GM12865 (cell line): ENCODE measurements at regions not wholly inside any gene's neighbourhood (a gene's known extent, or its start where the extent isn't known, plus 50 kb on each side); places are given as distances from the start of the nearest gene placed in this dataset.

ENCODE experiments used
- DNase-seq: peaks from one replicate; pipeline ENCODE4 v3.0.0; 2010; ENCODE audit warnings: low read depth
- H3K4me3 ChIP-seq: 2 replicates; pipeline ENCODE4 v1.5.1; 2011; ENCODE audit warnings: mild to moderate bottlenecking, low read depth, low read length, control low read depth
- CTCF ChIP-seq: IDR thresholded peaks from 2 replicates; pipeline ENCODE4 v1.5.1; 2011; ENCODE audit warnings: low read length, control low read depth, low read depth, inconsistent platforms; ENCODE audit not compliant: insufficient read depth; ENCODE audit errors: missing control alignments

GRCh38 chrX:10021461-10022272 is 54.5 kb downstream of the CLDN34 start:
- H3K4me3 ChIP-seq = no peak overlapping the region
- no peak for TF ChIP-seq CTCF

GRCh38 chrX:10022273-10022541 is 55.0 kb downstream of the CLDN34 start:
- no peak for TF ChIP-seq CTCF
- no peak overlapping the region for H3K4me3 ChIP-seq
- no peak for DNase-seq

More at GRCh38 chrX:10021461-10022272, 54.5 kb downstream of the CLDN34 start:
- no peak for DNase-seq

GRCh38 chrX:10022580-10023245 is 55.6 kb downstream of the CLDN34 start:
- TF ChIP-seq CTCF = no peak
- no peak overlapping the region for H3K4me3 ChIP-seq
- no peak for DNase-seq

- no peak for DNase-seq
- TF ChIP-seq CTCF = no peak
- no peak overlapping the region for H3K4me3 ChIP-seq
Measured at GRCh38 chrX:10023821-10024220, 56.7 kb downstream of the CLDN34 start.

GRCh38 chrX:10025742-10026493 is 58.8 kb downstream of the CLDN34 start:
- H3K4me3 ChIP-seq = no peak overlapping the region
- no peak for DNase-seq
- TF ChIP-seq CTCF = no peak

- no peak overlapping the region for H3K4me3 ChIP-seq
- DNase-seq = no peak
- no peak for TF ChIP-seq CTCF
Measured at GRCh38 chrX:10028283-10029104, 61.3 kb downstream of the CLDN34 start.
